Medulla oblongata (tissue), 1 donor: ENCODE measurements at regions not wholly inside any gene's neighbourhood (a gene's known extent, or its start where the extent isn't known, plus 50 kb on each side); places are given as distances from the start of the nearest gene placed in this dataset.

ENCODE experiments used
- DNase-seq: peaks from one replicate; pipeline ENCODE4 v3.0.0-alpha.2; 2015; ENCODE audit errors: extremely low spot score

- no peak for DNase-seq
These were observed 260.1 kb downstream of the ETS1 start for GRCh38 chr11:128327274-128327673.

GRCh38 chr11:128326791-128327190 is 260.6 kb downstream of the ETS1 start:
- no peak for DNase-seq

GRCh38 chr11:128324531-128325141 is 262.7 kb downstream of the ETS1 start:
- DNase-seq = no peak

GRCh38 chr11:128324051-128324481 is 263.3 kb downstream of the ETS1 start:
- DNase-seq = no peak

DNA sequence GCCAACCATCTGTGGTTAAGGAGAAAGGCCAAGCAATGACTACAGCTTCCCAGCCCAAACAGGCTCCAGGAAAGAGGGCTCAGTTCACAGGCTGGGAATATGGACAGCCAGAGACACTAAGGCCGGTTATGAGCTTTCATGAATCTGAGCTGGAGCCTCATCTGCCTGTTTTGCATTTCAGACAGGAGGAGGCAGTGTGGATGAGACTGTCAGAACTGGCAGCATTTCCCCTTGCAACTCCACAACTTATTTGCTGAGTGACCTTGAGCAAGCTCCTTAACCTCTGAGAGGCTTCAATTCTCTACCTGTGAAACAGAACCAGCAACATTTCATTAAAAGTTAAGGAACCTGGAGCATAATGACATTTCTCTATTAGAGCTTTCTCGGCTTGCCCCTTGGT is 264.0 kb downstream of the ETS1 start:
- DNase-seq = no peak

DNA sequence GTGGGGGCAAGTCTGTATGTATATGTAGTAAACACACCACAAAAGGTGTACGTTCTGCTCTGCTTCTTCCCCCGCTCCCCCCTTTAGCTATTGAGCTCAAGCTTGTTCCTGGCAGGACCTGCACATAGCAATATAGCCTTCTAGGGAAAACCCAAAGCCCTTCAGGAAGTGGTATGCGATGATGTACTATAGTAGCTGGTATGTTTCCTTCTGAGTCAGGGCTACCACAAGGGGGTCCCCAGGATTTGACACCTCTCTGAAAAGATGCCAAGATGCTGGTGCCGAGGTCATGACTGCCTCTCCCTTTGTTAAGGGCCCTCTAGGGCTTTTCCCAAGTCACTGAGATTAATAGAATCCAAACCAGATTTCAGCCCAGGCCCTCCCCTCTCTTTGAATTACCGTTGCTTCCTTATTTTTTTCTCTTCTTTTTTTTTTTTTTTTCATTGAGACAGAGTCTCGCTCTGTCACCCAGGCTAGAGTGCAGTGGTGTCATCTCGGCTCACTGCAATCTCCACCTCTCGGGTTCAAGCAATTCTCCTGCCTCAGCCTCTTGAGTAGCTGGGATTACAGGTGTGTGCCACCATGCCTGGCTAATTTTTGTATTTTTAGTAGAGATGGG is 268.4 kb downstream of the ETS1 start:
- DNase-seq = no peak

DNA sequence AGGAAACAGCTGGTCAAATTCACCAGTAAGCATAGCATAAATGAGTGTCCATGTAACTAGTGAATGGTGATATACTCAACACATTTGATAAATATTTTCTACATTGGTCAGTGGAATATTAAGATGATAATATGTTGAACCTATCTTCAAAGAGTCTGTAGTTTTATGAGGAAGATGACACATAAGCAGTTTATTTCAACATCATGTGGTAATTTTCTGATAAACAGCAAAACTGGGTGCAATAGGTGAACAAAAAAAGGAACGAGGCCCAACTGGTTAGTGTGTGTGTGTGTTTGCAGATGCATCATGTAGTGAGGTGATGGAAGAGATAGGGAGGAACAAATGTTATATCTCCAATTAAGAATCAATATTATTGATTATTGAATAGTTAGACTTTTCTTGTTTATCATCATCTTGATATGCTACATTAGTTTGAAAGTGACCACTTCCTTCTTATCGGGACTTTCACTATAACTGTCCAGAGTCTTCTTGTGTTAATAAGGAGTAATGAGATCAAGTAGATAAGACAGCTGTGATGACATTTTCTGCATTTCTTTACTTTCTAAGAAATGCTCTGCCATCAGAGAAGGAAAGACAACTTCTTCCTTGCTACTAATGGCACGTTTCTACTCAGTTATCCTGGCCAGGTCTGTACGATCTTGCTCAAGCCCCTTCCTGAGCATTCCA is 270.7 kb downstream of the ETS1 start:
- no peak for DNase-seq

DNA sequence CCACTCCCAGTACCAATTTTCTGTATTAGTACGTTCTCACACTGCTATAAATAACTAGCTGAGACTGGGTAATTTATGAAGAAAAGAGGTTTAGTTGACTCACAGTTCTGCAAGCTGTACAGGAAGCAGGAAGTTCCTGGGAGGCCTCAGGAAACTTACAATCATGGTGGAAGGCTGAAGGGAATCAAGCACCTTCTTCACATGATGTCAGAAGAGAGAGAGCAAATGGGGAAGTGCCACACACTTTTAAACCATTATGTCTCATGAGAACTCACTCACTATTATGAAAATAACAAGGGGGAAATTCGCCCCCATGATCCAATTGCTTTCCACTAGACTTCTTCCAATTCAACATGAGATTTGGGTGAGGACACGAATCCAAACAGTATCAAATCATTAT is 271.4 kb downstream of the ETS1 start:
- no peak for DNase-seq

DNA sequence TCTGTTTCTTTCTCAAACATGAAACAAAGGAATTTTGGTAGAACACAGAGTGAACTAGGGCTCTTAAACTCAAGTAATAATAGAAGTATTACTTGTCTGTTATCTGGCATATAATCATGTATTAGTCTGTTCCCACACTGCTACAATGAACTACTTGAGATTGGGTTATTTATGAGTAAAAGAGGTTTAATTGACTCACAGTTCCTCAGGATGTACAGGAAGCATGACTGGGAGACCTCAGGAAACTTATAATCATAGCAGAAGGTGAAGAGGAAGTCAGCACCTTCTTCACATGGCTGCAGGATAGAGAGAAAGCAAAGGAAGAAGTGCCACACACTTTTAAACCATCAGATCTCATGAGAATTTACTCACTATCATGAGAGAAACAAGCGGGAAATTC is 273.4 kb downstream of the ETS1 start:
- no peak for DNase-seq

GRCh38 chr11:128311742-128312719 is 275.3 kb downstream of the ETS1 start:
- DNase-seq = no peak

DNA sequence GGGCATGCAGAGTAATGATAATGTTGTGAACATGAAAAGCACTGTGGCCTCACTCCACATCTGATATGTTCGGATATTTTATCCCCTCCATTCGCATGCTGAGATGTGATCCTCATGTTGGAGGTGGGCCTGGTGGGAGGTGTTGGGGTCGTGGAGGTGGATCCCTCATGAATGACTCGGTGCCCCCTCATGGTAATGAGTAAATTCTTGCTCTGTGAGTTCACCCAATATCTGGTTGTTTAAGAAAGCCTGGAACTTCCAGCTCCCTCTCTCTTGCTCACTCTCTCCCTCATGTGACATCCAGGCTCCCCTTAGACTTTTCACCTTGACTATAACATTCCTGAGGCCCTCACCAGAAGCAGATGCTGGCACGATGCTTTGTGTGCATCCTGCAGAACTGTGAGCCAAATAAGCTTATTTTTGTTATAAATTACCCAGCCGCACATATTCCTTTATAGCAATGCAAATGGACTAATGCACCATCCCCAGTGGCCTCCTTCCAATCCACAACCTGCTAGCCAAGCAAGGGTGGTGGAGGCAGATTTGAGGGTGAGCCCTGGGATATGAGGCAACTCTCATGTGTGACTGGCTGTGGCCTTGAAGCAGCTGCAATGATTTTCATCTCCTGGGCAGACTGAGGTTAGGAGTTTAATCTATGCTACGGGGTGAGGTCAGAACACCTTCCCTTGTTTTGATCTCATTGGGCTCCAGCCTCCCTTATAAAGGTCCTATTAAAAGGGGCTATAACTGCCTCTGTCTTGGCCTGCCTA is 276.5 kb downstream of the ETS1 start:
- no peak for DNase-seq

DNA sequence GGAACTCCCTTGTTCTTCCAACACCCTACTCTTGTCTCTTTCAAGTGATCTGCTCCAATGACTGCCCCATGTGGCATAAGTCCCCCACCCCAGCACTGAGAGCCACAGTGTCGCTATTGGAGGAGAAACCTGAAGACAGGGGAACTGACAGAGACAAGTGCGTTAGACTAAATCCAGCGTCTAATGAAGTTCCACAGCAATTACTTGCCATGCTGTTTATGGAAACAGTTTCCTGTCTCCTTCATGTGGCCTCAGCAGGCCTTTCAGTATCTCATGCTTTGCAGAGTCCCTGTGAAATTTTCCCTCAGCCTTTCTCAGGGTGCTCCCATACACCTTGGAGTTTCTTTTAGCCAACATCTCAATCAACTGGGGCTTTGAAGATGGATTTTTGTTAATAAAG is 277.4 kb downstream of the ETS1 start:
- DNase-seq = no peak

GRCh38 chr11:128308794-128309193 is 278.6 kb downstream of the ETS1 start:
- DNase-seq = no peak

DNA sequence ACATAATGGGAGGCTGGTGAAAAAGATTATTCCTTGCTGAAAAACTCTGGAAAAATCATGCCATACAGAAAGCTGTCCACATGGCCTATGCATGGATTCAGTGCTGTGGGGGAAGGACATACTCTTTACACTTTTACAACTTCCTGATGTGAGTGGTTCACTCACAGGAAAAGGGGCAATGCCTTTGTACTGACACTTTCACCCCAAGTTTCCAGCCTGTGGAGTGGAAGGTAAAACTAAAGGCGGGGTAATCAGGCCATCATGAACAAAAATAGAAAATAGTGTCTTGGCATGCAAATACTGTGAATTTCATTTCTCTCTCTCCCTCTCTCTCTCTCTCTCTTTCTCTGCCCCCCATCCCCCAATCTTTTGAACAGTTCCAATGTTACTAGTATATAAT is 281.8 kb downstream of the ETS1 start:
- no peak for DNase-seq

DNA sequence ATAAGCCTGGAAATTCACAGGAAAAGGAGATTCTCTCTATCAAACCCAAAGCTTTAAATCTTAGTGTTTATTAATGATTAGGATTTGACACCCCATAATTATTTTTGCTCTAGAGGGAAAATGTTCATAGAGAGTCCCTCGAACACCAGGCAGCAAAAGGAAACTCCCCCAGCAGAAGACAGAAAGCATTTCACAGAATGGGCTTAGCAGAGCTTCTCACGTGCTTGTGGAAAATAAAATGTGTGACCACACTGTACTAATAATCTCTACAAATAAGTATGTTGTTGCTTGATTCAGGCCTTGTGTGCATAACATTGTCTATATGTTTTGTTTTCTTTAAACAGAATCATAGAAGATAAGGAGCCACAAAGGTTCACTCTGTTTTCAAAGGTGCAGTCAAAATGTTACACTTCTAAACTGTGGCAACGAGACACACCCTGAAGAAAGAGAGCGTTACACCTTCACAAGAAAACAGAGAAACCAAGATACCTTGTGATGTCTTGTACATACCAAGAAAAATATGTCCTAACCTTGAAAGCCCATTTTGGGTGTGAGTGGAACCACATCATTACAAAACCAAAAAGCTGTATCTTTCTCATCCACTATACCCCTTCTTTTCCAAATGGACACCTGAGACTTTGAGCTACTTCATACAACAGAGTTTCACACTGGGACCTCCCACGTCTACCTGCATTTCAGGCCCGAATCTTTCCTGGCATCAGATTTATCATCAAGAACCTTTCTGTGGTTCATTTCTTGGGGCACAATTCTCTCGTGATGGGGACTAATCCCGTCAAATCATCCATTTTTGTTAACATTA is 282.5 kb downstream of the ETS1 start:
- DNase-seq = no peak

DNA sequence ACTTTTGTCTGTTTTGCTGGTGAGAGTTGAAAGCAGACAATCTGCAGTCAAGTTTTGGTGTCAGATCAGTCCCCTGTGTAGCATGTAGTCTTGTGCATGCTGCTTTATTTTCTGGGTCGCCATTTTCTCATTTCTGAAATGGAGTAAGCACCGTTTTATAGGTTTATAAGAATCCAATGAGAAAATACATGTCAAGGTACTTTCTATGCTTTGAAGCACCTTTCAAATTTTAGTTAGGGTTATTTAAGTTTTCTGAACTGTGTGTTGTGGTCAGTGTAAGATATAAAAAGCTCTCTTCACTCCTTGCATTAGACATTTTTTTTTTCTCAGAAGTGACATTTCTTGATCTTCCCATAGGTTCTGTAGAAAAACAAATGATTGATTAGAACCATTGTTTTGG is 283.2 kb downstream of the ETS1 start:
- no peak for DNase-seq

GRCh38 chr11:128303383-128303782 is 284.0 kb downstream of the ETS1 start:
- DNase-seq = no peak

DNA sequence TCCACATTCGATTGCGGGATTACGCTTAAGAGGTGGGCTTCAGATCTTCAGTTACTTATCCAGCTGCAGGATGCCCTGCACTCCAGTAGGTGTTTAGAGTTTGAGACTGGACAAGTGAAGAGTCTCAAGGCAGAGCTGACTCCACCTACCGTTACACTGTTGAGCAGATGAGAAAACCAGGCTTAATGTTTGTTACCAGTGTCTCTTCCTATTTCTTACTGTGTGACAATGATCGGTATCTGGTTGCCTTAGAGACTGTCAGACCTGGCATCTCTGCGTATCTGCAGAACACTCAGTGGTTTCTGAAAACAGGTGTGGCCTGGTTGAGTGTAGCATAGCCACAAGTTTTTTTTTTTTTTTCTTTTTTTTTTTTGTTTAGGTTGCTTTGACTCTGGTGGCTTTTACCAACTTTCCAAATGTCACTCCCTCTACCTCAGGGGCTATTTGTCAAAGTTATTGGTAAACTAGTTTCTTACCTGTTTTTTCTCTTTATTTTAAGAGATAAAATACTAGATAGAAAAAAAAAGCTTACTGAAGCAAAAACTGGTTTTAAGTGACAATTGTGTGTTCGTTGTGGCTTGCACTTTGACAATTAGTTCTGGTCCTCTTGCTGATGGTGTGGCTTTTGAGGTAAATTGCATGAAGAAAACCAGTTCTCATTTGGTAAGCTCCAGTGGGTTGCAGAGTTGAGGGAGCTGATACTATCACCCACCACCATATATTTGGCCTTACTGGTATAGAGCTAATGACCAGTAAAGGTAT is 284.8 kb downstream of the ETS1 start:
- DNase-seq = no peak

- DNase-seq = no peak
These were observed 285.6 kb downstream of the ETS1 start for GRCh38 chr11:128301756-128302155.

GRCh38 chr11:128300785-128301184 is 286.6 kb downstream of the ETS1 start:
- DNase-seq = no peak
